T-helper 2 cell (primary cell): ENCODE measurements at regions not wholly inside any gene's neighbourhood (a gene's known extent, or its start where the extent isn't known, plus 50 kb on each side); places are given as distances from the start of the nearest gene placed in this dataset.
"Not testable (repeated sequence)": the region's sequence is repeated elsewhere in the genome, so short reads cannot be mapped to it uniquely, and the experiment has no call there.

Source experiments
- DNase-seq, 5 experiments: peaks; one replicate each; pipeline versions ENCODE4 v3.0.0 to v3.0.0-alpha.2; 2012 to 2022

DNA sequence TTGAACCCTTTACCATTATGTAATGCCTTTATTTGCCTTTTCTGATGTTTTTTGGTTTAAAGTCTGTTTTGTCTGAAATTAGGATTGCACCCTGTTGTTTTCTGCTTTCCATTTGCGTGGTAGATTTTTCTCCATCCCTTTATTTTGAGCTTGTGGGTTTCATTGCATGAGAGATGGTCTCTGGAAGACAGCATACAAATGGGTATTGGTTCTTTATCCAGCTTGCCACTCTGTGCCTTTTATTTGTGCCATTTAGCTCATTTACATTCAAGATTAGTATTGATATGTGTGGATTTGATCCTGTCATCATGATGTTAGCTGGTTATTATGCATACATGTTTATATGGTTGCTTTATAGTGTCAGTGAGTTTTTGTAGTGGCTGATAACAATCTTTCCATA, 318.7 kb upstream of the PPP2R3A start:
- DNase-seq = no peak

DNA sequence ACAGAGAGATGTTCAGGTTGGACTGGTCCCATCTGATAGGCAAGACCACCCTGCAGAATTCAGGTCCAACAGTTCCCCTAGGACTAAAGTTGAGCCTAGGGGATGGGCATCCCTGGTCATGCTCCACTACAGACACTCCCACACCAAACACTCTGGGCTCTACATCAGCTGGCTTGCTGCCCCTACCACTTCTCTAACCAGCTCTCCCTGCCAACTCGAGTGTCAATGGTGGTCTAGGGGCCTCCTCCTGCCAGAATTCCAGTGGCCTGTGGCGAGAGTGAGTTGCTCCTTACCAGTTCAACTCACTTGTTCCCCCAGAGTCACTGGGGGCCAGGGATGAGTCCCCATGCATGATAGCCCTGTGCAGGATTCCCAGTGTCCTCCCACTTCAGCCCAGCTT, 316.2 kb upstream of the PPP2R3A start:
- no peak for DNase-seq

DNA sequence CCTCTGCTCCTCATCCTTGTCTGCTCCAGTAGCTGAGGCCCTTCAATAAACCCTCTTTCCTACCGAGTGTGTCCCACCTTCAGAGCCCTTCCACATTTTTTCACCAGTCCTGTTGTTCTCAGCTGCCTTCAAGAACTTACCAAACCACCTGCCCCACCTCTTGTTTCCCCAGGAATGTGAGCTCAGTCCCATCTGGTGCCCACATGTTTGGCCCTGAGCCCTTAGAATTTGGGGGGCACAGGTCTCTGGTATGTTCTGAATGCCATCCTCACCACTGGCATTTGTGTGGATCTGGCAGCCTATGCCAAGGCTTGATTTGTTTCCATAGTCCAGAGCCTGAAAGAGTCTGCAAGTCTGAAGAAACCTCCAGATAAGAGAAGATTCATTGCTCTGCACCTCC, 315.2 kb upstream of the PPP2R3A start:
- DNase-seq = no peak

DNA sequence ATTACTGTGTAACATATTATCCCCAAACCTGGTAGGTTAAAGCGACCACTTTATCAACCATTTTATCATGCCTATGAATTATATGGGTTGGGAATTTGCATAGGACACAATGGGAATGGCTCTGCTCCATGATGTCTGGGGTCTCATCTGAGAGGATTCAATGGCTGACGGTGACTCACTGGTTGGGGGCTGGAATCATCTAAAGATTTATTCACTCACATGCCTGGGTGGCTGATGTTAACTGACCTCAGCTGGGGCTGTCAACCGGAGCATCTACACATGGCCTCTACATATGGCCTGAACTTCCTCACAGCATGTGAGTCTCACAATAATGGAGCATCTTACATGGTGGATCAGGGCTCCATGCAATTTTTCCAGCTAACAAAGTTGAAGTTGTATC, 313.1 kb upstream of the PPP2R3A start:
- no peak for DNase-seq

DNA sequence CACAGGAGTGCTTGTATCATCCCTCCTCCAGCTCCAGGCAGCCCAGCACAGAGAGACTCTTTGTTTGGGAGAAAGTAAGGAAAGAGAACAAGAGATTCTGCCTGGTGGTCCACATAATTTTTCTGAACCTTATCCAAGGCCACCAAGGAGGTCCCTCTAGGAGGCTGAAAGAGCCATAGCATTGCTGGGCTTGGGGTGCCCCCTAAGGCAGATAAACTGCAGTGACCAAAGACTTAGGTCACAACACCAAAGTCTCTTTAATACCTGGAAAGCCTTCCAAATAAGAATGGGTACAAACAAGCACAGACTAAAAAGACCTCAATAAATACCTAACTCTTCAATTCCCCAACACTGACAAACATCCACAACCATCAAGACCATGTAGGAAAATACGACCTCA, 310.2 kb upstream of the PPP2R3A start:
- no peak for DNase-seq

DNA sequence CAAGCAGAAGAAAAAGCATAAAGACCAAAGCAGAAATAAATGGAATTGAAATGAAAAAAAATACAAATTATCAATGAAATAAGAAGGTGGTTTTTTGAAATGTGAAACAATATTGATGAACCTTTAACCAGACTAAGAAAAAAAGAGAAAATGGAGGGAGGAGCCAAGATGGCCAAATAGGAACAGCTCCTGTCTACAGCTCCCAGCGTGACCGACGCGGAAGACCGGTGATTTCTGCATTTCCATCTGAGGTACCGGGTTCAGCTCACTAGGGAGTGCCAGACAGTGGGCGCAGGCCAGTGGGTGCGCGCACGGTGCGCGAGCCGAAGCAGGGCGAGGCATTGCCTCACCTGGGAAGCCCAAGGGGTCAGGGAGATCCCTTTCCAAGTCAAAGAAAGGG, 307.1 kb upstream of the PPP2R3A start:
- DNase-seq = not testable (repeated sequence)

DNA sequence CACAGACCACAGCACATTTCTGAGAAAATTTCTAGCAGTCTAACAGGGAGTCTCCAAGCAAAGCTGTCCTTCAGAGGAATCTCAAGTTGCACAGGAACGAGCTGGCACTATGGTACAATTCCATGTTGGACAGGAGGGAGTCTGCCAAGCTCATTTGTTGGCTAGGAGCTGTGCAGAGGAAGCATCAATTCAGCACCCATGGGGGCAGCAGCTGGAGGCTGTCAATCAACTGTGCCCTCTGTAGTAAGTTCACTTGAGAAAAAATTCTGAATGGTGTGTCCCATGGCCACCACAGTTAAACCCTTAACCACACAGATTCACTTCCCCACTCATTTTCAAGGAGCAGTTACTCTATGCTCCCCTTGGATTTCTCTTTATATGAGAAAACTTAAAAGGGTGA, 298.5 kb upstream of the PPP2R3A start:
- no peak for DNase-seq

DNA sequence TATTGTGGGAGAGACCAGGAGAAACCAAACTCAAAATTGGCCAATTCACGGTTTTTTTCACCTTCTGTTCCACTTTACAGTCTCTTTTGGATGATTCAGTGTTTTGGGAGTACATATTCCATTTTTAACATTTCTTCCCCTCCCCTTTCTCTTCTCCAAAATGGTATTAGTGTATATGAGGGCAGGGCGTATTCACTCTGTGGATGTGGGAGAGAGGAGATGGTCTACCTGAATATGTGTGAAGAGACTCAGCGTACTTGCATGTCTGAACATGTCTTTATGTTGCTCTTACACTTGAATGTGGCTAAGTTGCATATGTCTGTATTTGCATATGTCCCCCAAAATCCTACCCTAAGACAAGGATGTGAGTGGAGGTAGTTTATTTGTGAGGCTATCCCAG, 291.0 kb upstream of the PPP2R3A start:
- DNase-seq = no peak

DNA sequence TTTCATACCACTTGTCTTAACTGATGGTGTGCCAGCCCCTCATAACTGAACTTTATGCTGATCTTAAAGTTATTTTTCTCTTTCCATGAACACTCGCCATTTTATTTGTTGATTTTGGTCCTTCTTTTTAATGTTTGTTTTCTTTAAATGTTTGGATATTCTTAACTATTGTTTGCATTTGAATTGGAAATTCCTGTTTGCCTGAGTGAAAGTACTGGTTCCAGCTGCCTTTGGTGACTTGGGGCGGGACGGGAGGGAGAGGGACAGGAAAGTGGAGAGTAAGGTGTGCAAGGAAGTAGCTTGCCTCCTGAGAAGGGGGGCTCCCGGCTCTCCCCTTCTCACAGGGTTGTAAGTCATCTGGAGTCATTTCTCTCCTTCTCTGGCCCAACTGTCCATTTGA, 287.1 kb upstream of the PPP2R3A start:
- no peak for DNase-seq

DNA sequence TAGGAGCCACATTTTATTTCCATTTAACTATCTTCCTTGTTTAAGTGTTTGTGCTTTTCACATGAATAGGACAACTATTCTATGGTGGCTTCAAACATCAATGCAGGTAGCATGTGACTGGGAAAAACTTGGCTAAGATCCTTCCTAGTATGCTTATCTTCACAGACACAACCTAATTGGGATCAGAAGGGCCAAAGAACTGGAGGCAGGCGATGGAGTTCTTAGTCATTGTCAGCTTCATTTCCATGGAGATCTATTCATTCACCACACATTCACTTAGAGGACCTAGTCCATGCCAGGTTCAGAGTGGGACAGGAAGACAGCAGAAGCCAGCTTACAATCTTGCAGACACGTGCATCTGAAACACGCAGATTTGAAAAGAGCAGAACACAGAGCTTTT, 277.5 kb upstream of the PPP2R3A start:
- DNase-seq = no peak

DNA sequence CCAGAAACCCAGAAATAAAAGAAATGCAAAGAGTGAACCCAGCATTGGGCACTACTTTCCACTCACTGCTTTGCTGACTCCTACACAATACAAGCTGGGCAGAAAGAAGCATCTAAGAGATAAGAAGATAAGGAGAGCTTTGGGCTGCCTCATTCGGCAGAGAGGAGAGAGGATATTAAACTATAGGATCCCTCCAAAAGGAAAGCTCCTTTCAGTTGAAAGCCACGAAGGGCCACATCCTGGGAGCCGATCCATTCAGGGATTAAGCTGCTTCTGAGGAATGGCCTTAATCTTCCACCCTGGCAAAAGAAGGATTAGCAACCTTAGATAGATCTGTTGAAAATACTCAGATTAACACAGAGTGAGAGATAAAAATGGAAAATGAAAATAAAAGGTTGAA, 274.9 kb upstream of the PPP2R3A start:
- no peak for DNase-seq

DNA sequence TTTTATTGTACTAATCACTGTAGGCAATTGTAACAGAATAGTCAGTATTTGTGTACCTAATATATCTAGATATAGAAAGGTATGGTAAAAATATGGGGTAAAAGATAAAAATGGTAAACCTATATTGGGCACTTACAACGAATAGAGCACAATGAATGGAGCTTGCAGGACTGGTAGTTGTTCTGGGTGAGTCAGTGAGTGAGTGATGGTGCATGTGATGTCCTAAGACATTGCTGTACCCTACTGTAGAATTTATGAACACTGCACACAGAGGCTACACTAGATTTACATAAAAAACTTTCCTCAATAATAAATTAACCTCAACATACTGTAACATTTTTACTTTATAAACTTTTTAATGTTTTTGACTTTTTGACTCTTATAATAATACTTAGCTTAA, 274.3 kb upstream of the PPP2R3A start:
- no peak for DNase-seq

DNA sequence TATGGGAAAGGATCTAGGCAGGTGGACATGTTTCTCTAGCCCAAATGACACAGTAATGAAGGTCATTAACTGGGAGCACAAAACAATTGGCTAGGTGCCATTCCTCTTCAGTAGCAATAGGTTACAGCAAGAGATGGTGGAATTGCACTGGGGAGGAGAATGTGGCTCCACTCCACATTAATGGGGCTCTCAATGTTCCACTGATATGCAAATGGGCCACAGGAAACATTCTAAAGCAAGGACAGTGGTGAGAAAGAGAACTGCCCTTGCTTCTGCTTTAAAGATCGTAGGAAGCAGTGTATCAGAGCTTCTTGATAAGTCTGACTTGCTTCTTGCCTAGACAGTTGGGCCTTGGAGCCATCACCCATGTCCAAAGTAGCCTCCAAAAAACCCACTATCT, 271.4 kb upstream of the PPP2R3A start:
- DNase-seq = no peak

DNA sequence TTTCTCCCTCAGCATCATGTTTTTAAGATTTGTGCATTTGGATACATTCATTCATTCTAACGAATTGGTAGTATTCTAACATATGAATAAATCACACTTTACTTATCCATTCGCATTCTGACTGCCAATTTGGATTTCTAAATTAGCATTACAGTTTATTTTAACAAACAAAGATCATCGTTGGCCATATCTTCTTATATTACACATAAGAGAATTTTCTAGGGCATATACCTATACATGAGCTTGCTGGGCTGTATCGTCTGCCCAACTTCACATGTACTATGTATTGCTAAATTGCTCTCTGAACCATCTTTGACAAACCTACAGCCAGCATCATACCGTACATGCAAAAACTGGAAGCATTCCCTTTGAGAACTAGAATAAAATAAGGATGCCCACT, 265.8 kb upstream of the PPP2R3A start:
- no peak for DNase-seq

DNA sequence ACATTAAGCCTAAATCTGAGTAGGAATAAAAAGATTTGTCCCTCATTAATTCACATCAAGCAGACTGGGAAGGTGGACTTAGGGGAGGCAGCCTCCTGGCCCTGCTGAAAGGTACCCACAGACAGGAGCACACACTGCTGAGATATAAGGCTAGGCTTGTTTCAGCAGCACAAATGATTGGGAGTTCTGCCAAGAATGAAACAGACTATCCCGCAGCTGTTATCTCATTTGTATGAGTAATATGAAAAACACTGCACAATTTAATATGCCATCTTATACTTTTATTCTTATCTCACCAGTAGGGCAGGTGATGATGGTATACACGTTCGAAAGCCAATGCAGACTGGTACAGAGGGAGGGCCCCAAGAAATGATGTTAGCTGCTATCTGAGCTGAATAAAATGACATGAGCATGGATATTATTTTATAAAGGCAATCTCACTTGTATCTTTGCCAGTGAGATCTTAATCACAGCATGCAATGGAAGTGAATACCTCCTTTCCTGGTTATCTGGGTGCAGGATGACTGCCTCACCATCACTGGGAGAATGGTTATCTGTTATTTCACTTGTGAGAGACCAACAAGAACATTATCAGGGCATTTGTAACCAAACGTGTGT, 258.7 kb upstream of the PPP2R3A start:
- DNase-seq = no peak

DNA sequence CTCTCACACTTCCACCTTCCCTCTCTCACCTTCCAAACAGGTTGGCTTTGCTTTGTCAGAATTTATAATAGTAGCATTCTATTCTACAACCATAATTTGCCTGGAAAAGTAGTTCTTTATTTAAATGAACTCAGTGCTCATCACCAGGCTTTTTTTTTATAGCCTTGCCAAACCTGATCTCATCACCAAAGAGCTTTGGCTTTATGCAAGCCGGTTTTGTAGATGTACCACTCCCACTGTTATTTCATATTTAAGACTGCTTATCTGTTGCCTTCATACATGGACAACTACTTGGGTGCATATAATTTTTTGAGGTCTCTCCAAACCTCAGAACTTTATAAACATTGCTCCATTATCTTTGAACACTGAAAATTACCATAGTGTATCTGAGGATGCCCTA, 246.1 kb upstream of the PPP2R3A start:
- DNase-seq = no peak

DNA sequence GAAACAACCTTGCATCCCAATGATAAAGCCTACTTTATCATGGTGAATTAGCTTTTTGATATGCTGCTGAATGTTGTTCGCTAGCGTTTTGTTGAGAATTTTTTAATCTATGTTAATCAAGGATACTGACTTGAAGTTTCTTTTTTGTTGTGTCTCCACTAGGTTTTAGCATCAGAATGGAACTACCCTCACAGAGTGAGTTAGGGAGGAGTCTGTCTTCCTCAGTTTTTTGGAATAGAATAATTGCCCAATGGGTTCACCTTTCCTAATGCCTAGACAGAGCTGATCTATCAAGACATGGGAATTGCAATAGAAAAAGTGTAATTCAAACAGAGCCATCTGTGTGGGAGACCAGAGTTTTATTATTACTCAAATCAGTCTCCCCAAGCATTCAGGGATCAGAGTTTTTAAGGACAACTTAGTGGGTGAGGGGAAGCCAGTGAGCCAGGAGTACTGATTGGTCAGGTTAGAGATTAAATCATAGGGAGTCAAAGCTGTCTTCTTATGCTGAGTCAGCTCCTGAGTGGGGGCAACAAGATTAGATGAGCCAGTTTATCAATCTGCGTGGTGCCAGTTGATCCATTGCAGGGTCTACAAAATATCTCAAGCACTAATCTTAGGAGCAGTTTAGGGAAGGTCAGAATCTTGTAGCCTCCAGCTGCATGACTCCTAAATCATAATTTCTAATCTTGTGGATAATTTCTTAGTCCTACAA, 237.4 kb upstream of the PPP2R3A start:
- no peak for DNase-seq

DNA sequence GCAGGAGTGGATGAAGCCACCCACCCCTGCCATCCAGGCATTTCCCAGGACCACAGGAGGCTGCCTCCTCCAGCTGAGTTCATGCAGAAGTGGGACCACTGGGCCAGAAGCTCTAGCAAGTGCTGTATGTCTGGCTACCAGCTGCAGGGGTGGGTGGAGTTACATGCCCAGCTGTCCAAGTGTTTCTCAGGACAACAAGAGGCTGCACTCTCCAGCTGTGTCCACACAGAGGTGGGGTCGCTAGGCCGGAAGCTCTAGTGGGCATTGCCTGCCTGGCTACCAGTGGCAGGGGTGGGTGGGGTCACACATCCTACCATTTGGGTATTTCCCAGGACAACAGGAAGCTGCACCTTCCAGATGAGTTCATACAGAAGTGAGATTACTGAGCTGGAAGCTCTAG, 234.0 kb upstream of the PPP2R3A start:
- DNase-seq = no peak

DNA sequence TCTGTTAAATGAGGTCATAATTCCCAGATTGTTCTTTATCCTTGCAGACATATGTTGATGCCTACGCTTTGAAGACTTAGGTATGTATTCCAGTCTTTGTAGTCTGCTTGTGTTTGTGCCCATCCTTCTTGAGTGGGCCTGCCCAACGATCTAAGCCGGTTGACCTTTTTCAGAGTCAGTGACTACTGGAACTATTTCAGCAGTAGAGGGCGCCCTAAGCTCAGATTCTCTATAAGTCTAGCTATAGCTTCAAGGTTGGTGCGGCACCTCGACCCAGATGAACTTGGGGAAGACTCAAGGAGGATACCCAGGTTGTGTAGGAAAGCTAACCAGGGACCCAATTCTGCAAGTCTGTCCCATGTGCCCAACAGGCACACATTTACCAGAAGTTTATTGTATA, 228.8 kb upstream of the PPP2R3A start:
- no peak for DNase-seq

DNA sequence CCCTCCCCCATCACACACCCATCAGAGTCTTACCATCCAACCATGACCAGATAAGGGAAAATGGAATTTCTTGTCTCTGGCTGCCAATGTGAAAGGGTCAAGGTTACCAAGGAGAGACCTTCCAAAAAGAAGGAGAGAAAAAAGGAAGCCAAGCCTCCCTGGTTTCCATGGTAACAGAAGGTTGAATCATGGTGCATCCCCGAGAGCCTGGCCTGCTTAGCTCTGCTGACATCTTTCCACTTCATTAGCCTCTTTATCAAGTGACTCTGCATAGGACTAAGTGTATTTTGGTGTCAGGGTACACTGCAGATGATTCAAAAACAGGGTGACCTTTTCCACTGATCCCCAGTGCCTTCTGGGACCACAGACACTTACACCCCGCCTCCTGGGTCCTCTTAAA, 225.7 kb upstream of the PPP2R3A start:
- DNase-seq = no peak

DNA sequence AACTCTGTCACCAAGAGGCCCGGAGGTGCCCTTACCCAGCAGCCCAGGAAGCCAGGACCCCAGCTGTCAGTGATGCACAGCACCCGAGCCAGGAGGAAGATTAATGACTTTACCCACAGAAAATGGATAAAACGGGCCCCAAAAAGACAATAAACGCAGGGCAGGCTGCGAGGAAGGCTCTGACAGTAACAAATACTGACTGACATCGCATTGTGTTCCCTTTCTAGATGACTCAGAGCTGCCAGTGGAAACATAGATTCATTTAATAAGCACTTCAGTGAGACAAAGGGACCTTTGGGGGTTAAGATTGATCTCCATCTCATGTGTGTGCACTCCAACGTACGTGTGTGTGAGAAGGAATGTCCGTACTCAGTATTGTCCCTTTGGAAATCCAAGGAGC, 225.3 kb upstream of the PPP2R3A start:
- no peak for DNase-seq

DNA sequence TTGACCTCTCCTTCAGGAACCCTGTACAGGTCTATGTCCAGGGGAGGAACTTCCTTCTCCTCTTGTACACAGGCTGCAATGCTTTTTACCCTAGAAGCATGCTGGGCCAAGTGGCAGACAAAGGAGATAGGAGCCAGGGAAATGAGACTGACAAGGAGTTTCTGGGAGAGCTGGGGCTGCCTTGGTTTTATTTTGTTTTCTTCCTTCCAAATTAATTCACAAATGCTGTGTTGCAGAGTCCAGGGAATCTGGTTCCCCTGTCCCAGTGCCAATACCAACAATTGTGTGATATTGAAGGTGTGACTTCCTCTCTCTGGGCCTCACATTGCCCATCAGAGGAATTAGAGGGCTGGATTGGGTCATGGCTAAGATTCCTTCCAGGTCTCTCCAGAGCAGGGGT, 224.8 kb upstream of the PPP2R3A start:
- DNase-seq = no peak

DNA sequence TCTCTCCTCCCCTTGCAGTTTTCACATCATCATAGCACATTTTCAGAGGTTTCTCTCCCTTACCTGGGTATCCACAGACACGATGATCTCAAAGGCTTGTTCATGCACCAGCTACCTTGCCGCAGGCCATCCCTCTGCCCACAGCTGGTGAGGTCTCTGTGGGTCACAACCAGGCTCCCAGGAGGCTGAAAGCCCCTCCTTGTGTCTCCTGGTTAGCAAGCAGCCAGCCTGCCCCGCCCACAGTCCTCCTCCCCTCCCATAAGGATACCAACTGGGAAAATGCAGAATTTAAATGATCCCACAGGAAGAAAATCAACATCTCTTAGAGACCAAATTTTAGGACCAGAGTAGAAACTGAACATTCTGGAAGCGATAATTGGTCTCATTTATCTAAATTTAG, 213.5 kb upstream of the PPP2R3A start:
- DNase-seq = no peak

DNA sequence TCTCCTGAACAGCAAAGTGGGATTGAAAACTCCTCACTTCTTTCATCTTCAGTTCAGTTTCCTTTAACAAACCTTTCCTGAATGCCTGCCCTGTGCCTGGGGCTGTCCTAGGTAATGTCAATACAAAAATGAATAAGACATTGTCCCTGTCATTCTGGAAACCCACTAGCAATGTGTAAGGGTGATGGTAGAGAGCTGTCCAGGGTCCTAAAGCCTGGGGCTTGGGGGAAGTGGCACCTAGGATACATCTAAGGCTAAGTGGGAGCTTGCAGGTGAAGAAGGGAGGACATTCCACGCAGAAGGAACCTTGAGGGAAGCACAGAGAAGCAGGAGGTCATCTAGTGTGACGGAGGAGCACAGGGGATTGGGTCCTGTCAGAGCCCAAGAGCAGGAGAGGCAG, 212.7 kb upstream of the PPP2R3A start:
- DNase-seq = no peak

DNA sequence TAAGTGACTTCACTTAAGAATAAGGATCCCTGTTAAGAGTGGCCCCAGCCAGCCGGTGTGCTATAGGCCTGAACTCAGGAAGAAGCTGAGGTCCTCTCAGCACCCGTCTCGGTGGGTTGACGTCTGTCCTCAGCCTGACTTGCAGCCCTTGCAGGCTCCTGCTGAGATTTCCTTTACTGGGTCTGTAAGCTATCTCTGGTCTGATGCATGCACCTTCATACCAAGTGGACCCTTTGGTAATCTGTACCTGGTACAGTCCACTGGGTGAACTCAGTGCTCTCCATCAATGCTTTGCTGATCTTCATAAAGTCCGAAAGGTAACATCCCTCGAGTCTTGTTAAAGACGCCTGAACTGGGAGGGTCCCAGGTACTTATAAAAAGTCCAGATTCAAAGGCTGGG, 212.0 kb upstream of the PPP2R3A start:
- no peak for DNase-seq
